Astrocyte of the spinal cord (primary cell): ENCODE measurements at regions not wholly inside any gene's neighbourhood (a gene's known extent, or its start where the extent isn't known, plus 50 kb on each side); places are given as distances from the start of the nearest gene placed in this dataset.
"Not testable (repeated sequence)": the region's sequence is repeated elsewhere in the genome, so short reads cannot be mapped to it uniquely, and the experiment has no call there.

Experiments used
- DNase-seq: peaks from one replicate; pipeline ENCODE4 v3.0.0; 2011; ENCODE audit warnings: low read depth, low spot score
- H3K4me3 ChIP-seq: 2 replicates; pipeline ENCODE4 v1.5.1; 2011; ENCODE audit warnings: low read depth, mild to moderate bottlenecking, low read length, moderate library complexity
- in situ Hi-C: cut with HindIII; loops from 2 replicates; pipeline ENCODE4 v1.10.0; 2017; ENCODE audit warnings: low sequenced_read_pairs
- TF ChIP-seq, protein P1 (sequence below): IDR thresholded peaks from 2 replicates; pipeline ENCODE4 v1.5.1; 2012; ENCODE audit warnings: low read depth, mild to moderate bottlenecking, low read length, inconsistent platforms

DNA sequence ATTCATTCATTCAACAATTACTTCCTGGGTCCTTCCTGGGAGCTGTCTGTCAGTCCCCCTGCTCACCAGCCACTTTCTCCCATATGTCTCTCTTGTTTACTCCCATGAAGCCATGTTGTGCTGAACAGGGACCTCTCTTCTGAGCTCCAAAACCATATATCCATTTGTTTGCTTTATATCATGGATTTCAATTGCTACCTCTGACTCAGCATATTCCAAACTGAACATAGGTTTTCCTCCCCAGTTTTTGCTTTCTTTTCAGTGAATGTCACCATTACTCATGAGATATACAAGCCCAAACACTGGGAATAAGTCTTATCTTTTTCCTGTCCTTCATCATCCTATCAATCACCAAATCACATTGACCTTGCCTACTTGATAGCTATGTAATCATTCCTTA is 152.5 kb upstream of the P2RY1 start:
- TF ChIP-seq, protein P1, sequence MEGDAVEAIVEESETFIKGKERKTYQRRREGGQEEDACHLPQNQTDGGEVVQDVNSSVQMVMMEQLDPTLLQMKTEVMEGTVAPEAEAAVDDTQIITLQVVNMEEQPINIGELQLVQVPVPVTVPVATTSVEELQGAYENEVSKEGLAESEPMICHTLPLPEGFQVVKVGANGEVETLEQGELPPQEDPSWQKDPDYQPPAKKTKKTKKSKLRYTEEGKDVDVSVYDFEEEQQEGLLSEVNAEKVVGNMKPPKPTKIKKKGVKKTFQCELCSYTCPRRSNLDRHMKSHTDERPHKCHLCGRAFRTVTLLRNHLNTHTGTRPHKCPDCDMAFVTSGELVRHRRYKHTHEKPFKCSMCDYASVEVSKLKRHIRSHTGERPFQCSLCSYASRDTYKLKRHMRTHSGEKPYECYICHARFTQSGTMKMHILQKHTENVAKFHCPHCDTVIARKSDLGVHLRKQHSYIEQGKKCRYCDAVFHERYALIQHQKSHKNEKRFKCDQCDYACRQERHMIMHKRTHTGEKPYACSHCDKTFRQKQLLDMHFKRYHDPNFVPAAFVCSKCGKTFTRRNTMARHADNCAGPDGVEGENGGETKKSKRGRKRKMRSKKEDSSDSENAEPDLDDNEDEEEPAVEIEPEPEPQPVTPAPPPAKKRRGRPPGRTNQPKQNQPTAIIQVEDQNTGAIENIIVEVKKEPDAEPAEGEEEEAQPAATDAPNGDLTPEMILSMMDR, result no peak
- no peak overlapping the region for H3K4me3 ChIP-seq
- DNase-seq, result no peak
- in situ Hi-C loops, result no loop called here

DNA sequence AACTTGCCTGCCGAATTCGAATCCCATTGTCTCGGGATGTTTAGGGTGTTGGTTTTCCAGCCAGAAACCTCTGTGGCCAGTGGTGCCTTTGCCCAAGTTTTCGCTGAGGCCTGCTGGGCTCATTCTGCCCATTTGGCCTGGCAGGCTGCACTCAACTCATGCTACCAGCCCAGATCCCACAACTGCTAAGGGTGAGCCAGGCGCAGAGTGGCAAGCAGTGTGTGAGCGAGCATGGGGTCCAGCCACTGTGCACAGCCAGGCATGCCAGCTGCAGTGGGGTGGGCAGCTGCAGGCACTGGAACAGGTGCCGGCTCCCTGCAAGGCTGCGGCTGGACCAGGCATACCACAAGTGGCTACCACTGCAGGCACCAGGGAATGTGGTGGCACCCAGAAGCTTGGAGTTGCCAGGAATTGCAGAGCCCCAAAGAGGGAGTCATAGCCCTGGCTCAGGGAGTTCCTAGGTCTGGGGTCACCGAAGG is 151.4 kb upstream of the P2RY1 start:
- no peak for DNase-seq
- H3K4me3 ChIP-seq, result no peak overlapping the region
- in situ Hi-C loops, result no loop called here
- TF ChIP-seq, protein P1, result no peak

DNA sequence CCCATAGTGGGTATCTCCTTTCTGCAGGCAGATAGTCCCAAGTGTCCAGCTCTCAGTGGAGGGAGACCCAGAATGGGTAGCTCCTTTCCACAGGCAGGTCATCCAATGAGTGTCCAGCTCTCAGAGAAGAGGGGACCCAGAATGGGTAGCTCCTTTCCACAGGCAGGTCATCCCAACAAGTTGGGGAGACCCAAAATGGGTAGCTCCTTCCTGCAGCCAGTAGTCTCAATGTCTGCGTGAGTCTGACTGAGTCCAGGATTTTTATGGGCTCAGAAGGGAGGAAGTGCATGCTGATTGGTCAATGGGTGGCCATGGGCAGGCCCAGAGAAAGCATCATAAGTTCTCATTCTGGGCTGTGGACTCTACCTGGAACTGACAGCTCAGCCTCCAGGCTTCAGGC is 150.7 kb upstream of the P2RY1 start:
- TF ChIP-seq, protein P1, result no peak
- in situ Hi-C loops, result no loop called here
- DNase-seq, result no peak
- no peak overlapping the region for H3K4me3 ChIP-seq

DNA sequence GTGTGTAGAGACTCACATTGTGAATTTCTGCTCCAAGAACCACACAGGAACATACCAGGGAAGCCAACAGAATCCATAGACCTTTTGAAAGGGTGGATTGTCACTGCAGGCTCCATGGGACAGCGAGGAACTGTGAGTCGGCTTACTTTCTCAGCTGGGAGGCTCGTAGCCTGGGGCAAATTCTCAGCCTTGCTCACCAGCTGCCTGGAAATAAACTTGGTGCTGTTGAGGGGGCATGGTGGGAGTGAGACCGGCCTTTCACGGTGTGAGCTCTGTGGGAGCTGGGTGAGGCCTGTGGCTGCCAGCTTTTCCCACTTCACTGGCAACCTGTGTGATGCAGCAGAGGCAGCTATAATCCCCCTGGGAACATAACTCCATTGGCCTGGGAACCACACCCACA is 146.6 kb upstream of the P2RY1 start:
- in situ Hi-C loops, result no loop called here

DNA sequence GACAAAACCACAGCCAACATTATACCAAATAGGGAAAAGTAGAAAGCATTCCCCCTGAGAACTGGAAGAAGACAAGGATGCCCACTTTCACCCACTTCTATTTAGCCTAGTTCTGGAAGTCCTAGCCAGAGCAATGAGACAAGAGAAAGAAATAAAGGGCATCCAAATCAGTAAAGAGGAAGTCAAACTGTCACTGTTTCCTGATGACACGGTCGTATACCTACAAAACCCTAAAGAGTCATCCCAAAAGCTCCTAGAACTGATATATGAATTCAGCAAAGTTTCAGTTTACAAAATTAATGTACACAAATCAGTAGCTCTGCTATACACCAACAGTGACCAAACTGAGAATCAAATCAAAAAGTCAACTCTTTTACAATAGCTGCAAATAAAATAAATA is 142.6 kb upstream of the P2RY1 start:
- in situ Hi-C loops, DNase-seq, H3K4me3 ChIP-seq: not testable (repeated sequence)

More for the DNA sequence above, 146.6 kb upstream of the P2RY1 start:
- TF ChIP-seq, protein P1, result no peak
- no peak overlapping the region for H3K4me3 ChIP-seq
- no peak for DNase-seq

DNA sequence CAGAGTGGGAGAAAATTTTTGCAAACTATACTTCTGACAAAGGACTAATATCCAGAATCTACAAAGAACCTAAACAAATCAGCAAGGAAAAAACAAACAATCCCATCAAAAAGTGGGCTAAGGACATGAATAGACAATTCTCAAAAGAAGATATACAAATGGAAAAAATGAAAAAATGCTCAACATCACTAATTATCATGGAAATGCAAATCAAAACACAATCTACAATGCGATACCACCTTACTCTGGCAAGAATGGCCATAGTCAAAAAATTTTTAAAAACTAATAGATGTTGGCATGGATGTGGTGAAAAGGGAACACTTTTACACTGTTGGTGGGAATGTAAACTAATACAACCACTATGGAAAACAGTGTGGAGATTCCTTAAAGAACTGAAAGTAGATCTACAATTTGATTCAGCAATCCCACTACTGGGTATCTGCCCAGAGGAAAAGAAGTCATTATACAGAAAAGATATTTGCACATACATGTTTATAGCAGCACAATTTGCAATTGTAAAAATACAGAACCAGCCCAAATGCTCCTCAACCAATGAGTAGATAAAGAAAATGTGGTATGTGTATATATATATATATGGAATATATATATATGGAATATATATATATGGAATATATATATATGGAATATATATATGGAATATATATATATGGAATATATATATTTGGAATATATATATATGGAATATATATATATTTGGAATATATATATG is 141.2 kb upstream of the P2RY1 start:
- in situ Hi-C loops, DNase-seq: not testable (repeated sequence)

DNA sequence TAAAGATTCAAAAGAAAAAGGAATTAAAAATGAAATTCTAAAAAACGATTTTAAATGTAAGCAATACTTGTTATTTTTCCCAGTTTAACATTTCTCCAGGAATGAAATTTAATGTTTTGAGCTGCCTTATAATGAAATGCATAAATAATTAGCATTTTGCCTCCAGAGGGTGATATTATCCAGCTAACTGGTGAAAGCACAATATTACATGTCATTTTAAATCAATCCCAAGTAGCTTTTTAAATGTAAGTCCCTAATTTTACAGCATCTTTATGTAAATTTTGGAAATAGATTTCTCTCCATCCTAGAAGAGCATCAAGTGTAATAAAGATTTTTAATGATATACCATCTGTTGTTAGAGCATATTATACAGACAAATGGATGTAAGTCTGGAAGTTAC is 139.1 kb upstream of the P2RY1 start:
- in situ Hi-C loops, result no loop called here
- no peak for DNase-seq

More for the DNA sequence above, 141.2 kb upstream of the P2RY1 start:
- not testable (repeated sequence) for H3K4me3 ChIP-seq

More for the DNA sequence above, 139.1 kb upstream of the P2RY1 start:
- TF ChIP-seq, protein P1, result no peak
- H3K4me3 ChIP-seq, result no peak overlapping the region
